Body of pancreas (tissue), 4 donors: ENCODE measurements at regions not wholly inside any gene's neighbourhood (a gene's known extent, or its start where the extent isn't known, plus 50 kb on each side); places are given as distances from the start of the nearest gene placed in this dataset.

ENCODE experiments used
- POLR2A ChIP-seq, 3 donors: fragments of 450-650 bp; IDR thresholded peaks; one replicate each; pipeline ENCODE4 v1.6.1; 2016; ENCODE audit warnings: antibody characterized with exemption in 3 of 3, mild to moderate bottlenecking in 2 of 3
- TF ChIP-seq, protein P1 (sequence below), 7 experiments: fragments of 450-650 bp in 4 of 7; fragments of 200-600 bp in 3 of 7; sonication (generic) in 3 of 7; IDR thresholded peaks; one replicate each; pipeline ENCODE4 v1.5.1; 2016 to 2019; ENCODE audit warnings: antibody characterized with exemption in 7 of 7

DNA sequence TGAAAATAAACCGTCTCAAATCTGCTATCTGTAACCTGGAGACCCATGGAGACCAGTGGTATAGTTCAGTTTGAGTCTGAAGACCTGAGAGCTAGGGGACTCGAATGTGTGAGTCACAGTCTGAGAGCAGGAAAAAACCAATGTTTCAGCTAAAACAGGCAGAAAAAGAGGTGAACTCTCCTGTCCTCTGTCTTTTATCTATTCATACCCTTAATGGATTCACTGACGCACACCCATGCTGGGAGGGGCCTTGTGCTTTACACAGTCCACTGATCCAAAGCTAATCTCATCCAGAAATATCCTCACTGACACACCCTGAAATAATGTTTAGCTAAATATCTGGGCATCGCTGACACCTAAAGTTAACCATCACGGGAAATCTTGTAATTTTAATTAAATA, 297.9 kb downstream of the GPM6A start:
- TF ChIP-seq, protein P1, sequence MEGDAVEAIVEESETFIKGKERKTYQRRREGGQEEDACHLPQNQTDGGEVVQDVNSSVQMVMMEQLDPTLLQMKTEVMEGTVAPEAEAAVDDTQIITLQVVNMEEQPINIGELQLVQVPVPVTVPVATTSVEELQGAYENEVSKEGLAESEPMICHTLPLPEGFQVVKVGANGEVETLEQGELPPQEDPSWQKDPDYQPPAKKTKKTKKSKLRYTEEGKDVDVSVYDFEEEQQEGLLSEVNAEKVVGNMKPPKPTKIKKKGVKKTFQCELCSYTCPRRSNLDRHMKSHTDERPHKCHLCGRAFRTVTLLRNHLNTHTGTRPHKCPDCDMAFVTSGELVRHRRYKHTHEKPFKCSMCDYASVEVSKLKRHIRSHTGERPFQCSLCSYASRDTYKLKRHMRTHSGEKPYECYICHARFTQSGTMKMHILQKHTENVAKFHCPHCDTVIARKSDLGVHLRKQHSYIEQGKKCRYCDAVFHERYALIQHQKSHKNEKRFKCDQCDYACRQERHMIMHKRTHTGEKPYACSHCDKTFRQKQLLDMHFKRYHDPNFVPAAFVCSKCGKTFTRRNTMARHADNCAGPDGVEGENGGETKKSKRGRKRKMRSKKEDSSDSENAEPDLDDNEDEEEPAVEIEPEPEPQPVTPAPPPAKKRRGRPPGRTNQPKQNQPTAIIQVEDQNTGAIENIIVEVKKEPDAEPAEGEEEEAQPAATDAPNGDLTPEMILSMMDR (IDR thresholded peaks at IDR 0.05): no peak
- no peak for TF ChIP-seq POLR2A (IDR thresholded peaks at IDR 0.05)
